ENCODE measurements at regions not wholly inside any gene's neighbourhood (a gene's known extent, or its start where the extent isn't known, plus 50 kb on each side); places are given as distances from the start of the nearest gene placed in this dataset.

GRCh38 chr15:67968564-67968963, 85.6 kb upstream of the PIAS1 start:
- no peak for TF ChIP-seq CTCF (conservative IDR thresholded peaks at IDR 0.05)
- H3K27ac ChIP-seq: peak overlapping the region; percentile 51; the same call in 1 of the 2 replicates

DNA sequence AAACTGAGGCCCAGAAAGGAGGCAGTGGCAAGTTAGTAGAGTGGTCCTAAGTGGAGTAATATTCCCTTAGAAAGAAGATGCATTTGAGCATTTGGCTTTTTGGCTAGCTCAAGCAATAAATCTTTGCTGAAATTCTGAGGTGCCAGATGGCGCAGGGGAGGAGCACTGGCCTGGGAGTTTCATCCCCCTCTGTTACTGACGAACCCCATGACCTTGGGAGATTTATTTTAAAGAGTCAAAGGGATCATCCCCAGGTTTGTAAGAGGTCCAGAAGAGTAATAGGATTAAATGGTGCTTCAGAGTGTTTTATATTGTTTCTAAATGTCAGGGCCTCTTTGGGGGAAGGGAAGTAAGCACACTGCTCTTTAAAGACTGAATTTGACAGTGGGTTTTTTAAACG, 85.1 kb upstream of the PIAS1 start:
- H3K27ac ChIP-seq: no peak overlapping the region
- TF ChIP-seq CTCF (conservative IDR thresholded peaks at IDR 0.05): no peak

DNA sequence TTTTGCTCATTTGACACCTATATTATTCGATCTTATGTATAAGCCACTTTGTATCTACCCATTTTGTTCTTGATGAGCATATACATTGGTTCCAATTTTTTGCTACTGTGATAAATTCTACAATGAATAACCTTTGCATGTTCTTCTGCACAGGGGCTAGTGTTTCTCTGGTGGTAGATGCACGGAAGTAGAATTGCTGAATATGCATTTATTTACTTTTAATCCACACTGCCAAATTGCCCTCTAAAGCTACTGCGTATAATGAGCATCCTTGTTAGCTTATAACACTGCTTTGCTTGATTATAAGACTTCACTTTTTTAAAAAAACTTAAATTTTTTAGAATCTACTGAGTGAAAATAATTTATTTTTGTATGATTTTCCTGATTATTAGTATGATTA, 84.2 kb upstream of the PIAS1 start:
- TF ChIP-seq CTCF (conservative IDR thresholded peaks at IDR 0.05): no peak
- no peak overlapping the region for H3K27ac ChIP-seq

DNA sequence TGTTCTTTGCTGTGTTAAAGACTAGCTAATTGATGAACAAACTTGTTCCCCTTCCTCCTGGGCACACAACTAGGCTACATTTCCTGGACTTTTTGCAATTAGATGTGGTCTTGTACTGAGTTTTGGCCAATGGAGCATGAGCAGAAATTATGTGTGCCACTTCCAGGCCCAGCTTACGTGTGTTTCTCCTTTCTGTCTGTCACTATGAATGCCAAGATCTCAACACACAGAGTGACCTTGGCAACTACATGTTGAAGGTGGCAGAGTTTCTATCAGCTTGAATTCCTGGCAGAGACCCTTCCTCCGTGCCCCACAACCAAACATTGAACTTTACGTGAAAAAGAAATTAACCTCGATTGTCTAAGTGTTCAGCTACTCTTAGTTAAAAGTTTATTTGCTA, 81.7 kb upstream of the PIAS1 start:
- no peak for TF ChIP-seq CTCF (conservative IDR thresholded peaks at IDR 0.05)
- H3K27ac ChIP-seq: no peak overlapping the region

- no peak for TF ChIP-seq CTCF (conservative IDR thresholded peaks at IDR 0.05)
- H3K27ac ChIP-seq: no peak overlapping the region
Measured at GRCh38 chr15:67973846-67974245, 80.3 kb upstream of the PIAS1 start.

- no peak overlapping the region for H3K27ac ChIP-seq
Measured at GRCh38 chr15:67976506-67977073, 77.5 kb upstream of the PIAS1 start.

DNA sequence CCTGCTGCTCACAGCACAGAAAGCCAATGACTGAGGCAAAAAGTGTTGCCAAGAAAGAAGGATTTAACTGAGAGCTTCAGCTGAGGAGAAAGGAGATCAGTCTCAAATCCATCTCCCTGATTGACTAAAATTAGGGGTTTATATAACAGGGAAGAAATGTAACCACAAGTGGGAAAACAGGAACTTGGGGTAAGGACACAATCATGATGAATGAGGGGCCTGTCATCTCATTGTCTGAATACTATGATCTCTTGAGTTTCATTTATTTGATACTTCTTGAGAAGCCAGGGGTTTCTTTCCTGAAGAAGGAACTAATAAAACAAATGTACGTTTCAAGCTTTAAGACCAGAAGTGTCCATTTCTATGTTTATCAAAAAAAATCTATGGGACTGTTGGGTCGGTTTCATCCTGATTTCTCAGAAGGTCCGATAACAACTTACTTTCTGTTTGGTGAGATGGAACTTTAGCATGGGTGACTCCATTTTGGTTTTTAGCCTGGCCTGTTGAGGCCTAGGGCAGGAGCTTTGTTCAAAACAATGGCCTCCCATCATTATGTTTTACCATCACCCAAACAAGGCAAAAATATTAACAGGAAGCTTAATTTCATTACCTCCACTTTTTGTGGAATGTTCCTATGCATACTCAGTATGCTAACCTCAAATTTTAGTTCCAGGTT, 76.6 kb upstream of the PIAS1 start:
- no peak overlapping the region for H3K27ac ChIP-seq
- TF ChIP-seq CTCF (conservative IDR thresholded peaks at IDR 0.05): no peak

More at GRCh38 chr15:67976506-67977073, 77.5 kb upstream of the PIAS1 start:
- no peak for TF ChIP-seq CTCF (conservative IDR thresholded peaks at IDR 0.05)
